Caco-2 (cell line): ENCODE measurements at regions not wholly inside any gene's neighbourhood (a gene's known extent, or its start where the extent isn't known, plus 50 kb on each side); places are given as distances from the start of the nearest gene placed in this dataset.

Experiments used
- BruUV-seq: library from RNA; stranded (reverse); fragments of 400-500 nt; replicated peaks from 2 replicates; lab custom pipeline; 2021; lab: Mats Ljungman, UMichigan
- CTCF ChIA-PET: fragments of 300-600 bp; sonication (Branson Sonifier 250); formaldehyde crosslinking; loops from one replicate; lab custom pipeline; 2022; ENCODE audit warnings: antibody characterized with exemption; lab: Charles Lee
- POLR2A ChIA-PET: fragments of 300-600 bp; sonication (Branson Sonifier 250); formaldehyde crosslinking; loops from one replicate; lab custom pipeline; 2022; ENCODE audit warnings: antibody characterized with exemption; lab: Charles Lee
- DNase-seq, 2 experiments: peaks; one replicate each; pipeline versions ENCODE4 v3.0.0 to v3.0.0-alpha.2; 2020 to 2022
- H3K27me3 ChIP-seq: replicated peaks from 2 replicates; pipeline ENCODE4 v1.6.0; 2011; ENCODE audit warnings: low read length; ENCODE audit not compliant: control insufficient read depth, insufficient read depth
- H3K36me3 ChIP-seq: 2 replicates; pipeline ENCODE4 v1.5.1; 2011; ENCODE audit warnings: low read length; ENCODE audit not compliant: control insufficient read depth, insufficient read depth
- H3K4me1 ChIP-seq: fragments of 250-450 bp; sonication (Bioruptor Pico); 2 replicates; pipeline ENCODE4 v1.5.1; 2020; ENCODE audit warnings: mild to moderate bottlenecking
- H3K4me3 ChIP-seq: 2 replicates; pipeline ENCODE4 v1.5.1; 2011; ENCODE audit warnings: low read depth, mild to moderate bottlenecking, control low read depth, low read length
- H3K9me3 ChIP-seq: fragments of 250-450 bp; sonication (Bioruptor Pico); 2 replicates; pipeline ENCODE4 v1.5.1; 2020; ENCODE audit warnings: mild to moderate bottlenecking, moderate library complexity
- H3K27ac Mint-ChIP-seq: one replicate; pipeline ENCODE4 v1.8.0; 2022; ENCODE audit warnings: mixed read lengths; ENCODE audit not compliant: unreplicated experiment
- H3K27me3 Mint-ChIP-seq: one replicate; pipeline ENCODE4 v1.8.0; 2022; ENCODE audit warnings: mixed read lengths; ENCODE audit not compliant: insufficient read depth, unreplicated experiment
- H3K36me3 Mint-ChIP-seq: one replicate; pipeline ENCODE4 v1.8.0; 2022; ENCODE audit warnings: mild to moderate bottlenecking, mixed read lengths; ENCODE audit not compliant: insufficient read depth, unreplicated experiment
- H3K4me1 Mint-ChIP-seq: one replicate; pipeline ENCODE4 v1.8.0; 2022; ENCODE audit warnings: low read depth, mixed read lengths; ENCODE audit not compliant: unreplicated experiment
- H3K4me3 Mint-ChIP-seq: one replicate; pipeline ENCODE4 v1.8.0; 2022; ENCODE audit warnings: mild to moderate bottlenecking, moderate library complexity, mixed read lengths; ENCODE audit not compliant: unreplicated experiment
- H3K9me3 Mint-ChIP-seq: one replicate; pipeline ENCODE4 v1.8.0; 2022; ENCODE audit warnings: mixed read lengths; ENCODE audit not compliant: unreplicated experiment
- CTCF ChIP-seq, 2 experiments: fragments of 200-600 bp in 1 of 2; IDR thresholded peaks; 1 replicate in 1 of 2; 2 replicates in 1 of 2; pipeline versions ENCODE4 v1.5.1 to v1.8.0; 2011 to 2022; ENCODE audit warnings: antibody characterized with exemption in 1 of 2, control low read depth in 1 of 2, inconsistent platforms in 1 of 2, low read depth in 1 of 2, low read length in 1 of 2, mild to moderate bottlenecking in 1 of 2, moderate library complexity in 1 of 2; ENCODE audit not compliant: insufficient read depth in 1 of 2, severe bottlenecking in 1 of 2, unreplicated experiment in 1 of 2
- intact Hi-C: fragments of 100-400 bp; cut with micrococcal nuclease; formaldehyde crosslinking; loops from one replicate; pipeline ENCODE4 v1.10.0; 2022; ENCODE audit not compliant: unreplicated experiment

- no peaks in the 10 kb centered on the region for H3K27me3 ChIP-seq
- H3K36me3 ChIP-seq, result no peaks in the 10 kb centered on the region
- Mint-ChIP-seq H3K27ac (no peak overlapping the region), H3K9me3 (no peaks in the 10 kb centered on the region), H3K4me3 (no peak overlapping the region), H3K27me3 (no peaks in the 10 kb centered on the region), H3K4me1 (no peaks in the 10 kb centered on the region), H3K36me3 (no peaks in the 10 kb centered on the region)
- H3K4me1 ChIP-seq, result no peaks in the 10 kb centered on the region
- no peaks in the 10 kb centered on the region for H3K9me3 ChIP-seq
- BruUV-seq, result no TSS peak
- intact Hi-C loops, result no loop called here
- TF ChIP-seq CTCF (IDR thresholded peaks at IDR 0.05; ENCODE audit: insufficient read depth in 1 of 2, low read depth in 1 of 2, low read length in 1 of 2, severe bottlenecking in 1 of 2, unreplicated experiment in 1 of 2), result no peak
- no peak for DNase-seq
- ChIA-PET POLR2A (no interaction called here), CTCF (no interaction called here)
- no peak overlapping the region for H3K4me3 ChIP-seq
Measured at GRCh38 chr12:85713373-85713772, 122.8 kb downstream of the RASSF9 start.

GRCh38 chr12:85714425-85714824, 121.8 kb downstream of the RASSF9 start:
- H3K4me3 ChIP-seq, result no peak overlapping the region
- no peaks in the 10 kb centered on the region for H3K9me3 Mint-ChIP-seq
- H3K27me3 Mint-ChIP-seq, result no peaks in the 10 kb centered on the region
- no peaks in the 10 kb centered on the region for H3K9me3 ChIP-seq
- no peak for TF ChIP-seq CTCF (IDR thresholded peaks at IDR 0.05; ENCODE audit: insufficient read depth in 1 of 2, low read depth in 1 of 2, low read length in 1 of 2, severe bottlenecking in 1 of 2, unreplicated experiment in 1 of 2)
- no peaks in the 10 kb centered on the region for H3K4me1 ChIP-seq
- H3K36me3 ChIP-seq, result no peaks in the 10 kb centered on the region
- no peaks in the 10 kb centered on the region for H3K4me1 Mint-ChIP-seq
- ChIA-PET POLR2A (no interaction called here), CTCF (no interaction called here)
- no peak for DNase-seq
- intact Hi-C loops, result no loop called here
- no peaks in the 10 kb centered on the region for H3K27me3 ChIP-seq
- H3K36me3 Mint-ChIP-seq, result no peaks in the 10 kb centered on the region
- no peak overlapping the region for H3K27ac Mint-ChIP-seq
- H3K4me3 Mint-ChIP-seq, result no peak overlapping the region
- no TSS peak for BruUV-seq

- Histone ChIP-seq H3K36me3 (no peaks in the 10 kb centered on the region), H3K4me1 (no peaks in the 10 kb centered on the region), H3K9me3 (no peaks in the 10 kb centered on the region), H3K27me3 (no peaks in the 10 kb centered on the region), H3K4me3 (no peak overlapping the region)
- Mint-ChIP-seq H3K4me1 (no peaks in the 10 kb centered on the region), H3K27me3 (no peaks in the 10 kb centered on the region), H3K4me3 (no peak overlapping the region), H3K27ac (no peak overlapping the region), H3K36me3 (no peaks in the 10 kb centered on the region), H3K9me3 (no peaks in the 10 kb centered on the region)
- no peak for DNase-seq
- POLR2A ChIA-PET, result no interaction called here
- no TSS peak for BruUV-seq
- intact Hi-C loops, result no loop called here
- no peak for TF ChIP-seq CTCF (IDR thresholded peaks at IDR 0.05; ENCODE audit: insufficient read depth in 1 of 2, low read depth in 1 of 2, low read length in 1 of 2, severe bottlenecking in 1 of 2, unreplicated experiment in 1 of 2)
- CTCF ChIA-PET, result no interaction called here
Measured at GRCh38 chr12:85720308-85721033, 115.7 kb downstream of the RASSF9 start.
